ENCODE measurements at regions not wholly inside any gene's neighbourhood (a gene's known extent, or its start where the extent isn't known, plus 50 kb on each side); places are given as distances from the start of the nearest gene placed in this dataset.
"Not testable (repeated sequence)": the region's sequence is repeated elsewhere in the genome, so short reads cannot be mapped to it uniquely, and the experiment has no call there.

DNA sequence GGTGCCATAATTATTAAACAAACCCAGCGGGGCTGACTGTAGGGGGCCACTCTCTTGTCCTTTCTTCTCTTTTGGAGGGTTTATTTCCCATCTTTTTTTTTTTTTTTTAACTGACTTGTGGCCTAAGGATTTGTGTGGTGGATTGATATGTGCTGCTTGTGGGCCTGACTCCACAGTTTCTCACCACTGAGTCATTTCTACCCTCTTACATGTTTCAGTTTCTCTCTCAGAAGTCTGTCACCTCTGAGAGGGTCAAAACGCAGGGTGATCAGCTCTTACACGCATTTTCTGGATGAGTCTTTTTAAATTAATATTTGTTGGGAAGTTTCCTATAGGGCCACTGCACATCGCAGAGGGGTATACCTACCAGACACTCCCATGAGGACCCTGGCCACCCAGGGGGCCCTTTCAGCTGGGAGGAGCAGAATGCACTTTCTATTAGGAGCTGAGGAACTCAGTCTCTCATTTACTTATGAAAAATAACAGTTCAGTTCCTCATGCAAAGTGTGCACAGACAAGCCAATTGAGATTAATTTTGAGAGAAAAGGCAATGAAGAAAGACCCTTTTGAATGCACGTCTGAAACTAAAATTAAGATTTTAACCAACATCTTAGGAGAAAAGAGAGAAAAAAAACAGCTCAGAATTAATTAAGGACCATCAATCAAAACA lies 407.9 kb downstream of the TECRL start:
- DNase-seq = no peak

DNA sequence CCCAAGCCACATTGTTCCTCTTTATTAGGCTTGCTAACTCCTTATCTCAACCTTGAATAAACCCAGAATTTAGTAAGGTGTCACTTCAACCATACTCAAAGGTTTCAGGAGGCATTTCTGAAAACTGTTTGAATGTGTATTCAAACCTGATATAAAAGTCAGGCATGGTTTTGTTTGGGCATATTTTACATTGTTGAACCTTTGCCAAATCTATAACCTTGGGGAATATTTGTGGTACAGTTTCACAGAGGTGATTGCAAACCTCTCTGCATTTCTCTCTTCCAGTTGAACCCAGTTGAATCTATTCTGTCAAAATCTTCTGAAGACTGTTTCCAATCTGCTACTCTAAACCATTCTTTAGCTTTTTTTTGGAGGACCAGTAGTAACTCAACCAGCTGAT lies 409.0 kb downstream of the TECRL start:
- DNase-seq = no peak

DNA sequence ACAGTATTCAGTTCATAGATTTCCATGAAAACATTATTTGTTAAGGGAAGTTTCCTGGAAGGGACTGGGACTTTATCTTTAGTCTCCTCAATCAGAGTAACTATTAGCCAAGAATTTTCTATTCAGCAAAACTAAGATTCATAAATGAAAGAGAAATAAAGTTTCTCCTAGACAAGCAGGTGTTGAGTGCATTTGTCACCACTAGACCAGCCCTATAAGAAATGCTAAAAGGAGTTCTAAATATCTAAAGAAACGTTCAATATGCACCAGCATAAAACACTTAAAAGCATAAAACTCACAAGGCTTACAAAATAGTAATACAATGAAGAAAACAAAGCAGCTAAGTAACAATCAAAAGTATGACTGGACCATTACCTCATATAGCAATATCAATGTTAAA lies 423.0 kb downstream of the TECRL start:
- no peak for DNase-seq

DNA sequence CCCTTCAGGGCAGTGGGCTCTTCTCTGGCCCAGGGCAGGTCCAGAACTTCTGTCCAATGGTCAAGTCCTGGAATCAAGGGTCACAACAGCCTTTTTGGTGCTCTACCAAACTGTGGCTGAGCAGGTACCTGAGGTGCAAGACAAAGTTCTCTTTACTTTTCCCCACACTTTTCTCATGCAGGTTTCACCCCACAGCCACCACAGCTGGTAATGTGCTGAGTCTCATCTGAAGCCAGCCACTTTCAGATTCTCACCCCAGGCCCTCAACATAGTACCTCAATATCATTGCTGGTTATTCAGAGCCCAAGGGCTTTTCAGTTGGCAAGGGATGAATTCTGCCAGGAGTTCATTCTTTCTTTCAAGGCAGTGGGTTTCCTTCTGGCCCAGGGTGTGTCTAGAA lies 426.0 kb downstream of the TECRL start:
- no peak for DNase-seq

DNA sequence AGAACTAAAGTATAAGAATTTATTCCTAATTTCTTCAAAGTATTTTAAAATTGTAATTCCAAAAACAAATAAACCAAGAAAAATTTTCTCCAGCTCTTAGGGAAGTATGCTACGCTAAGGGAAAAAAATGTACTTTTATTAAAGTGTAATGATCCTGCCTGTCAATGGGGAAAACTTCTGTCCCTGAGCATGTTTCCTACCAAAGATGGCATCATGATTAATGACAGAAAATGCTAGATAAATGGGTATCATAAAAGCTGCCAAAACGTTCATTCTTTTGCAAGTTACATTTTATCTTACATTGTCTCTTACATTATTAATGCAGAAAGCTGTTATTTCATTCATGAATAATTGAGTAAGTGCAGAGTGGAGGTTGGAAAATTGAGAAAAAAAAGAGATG lies 443.4 kb downstream of the TECRL start:
- DNase-seq = no peak

DNA sequence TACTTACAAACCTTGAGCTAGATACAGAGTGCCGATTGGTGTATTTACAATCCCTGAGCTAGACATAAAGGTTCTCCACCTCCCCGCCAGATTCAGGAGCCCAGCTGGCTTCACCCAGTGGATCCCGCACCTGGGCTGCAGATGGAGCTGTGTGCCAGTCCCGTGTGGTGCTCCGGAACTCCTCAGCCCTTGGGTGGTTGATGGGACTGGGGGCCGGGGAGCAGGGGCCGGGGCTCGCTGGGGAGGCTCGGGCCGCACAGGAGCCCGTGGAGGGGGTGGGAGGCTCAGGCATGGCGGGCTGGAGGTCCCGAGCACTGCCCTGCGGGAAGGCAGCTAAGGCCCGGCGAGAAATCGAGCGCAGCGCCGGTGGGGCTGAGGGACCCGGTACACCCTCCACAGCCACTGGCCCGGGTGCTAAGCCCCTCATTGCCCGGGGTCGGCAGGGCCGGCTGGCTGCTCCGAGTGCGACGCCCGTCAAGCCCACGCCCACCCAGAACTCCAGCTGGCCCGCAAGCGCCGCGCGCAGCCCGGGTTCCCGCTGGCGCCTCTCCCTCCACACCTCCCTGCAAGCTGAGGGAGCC lies 466.5 kb downstream of the TECRL start:
- DNase-seq = not testable (repeated sequence)

DNA sequence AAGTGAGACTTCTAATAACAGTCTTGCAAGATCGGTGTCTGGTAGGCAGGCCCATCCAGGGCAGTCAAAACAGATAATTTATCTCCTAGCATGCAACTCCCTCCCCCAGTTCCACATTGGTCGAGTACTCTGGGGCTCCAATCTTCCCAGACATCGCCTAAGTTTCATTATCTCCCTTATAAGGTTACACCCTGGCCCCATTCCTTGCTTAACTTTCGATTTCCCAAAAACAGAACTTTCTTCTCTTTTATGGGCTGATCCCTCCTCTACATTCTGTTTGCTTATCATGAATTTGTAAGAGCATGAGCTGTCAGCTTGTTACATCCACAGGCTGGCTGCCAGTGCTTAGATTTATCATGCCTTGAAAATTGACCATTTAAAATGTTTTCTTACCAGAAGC lies 471.3 kb downstream of the TECRL start:
- no peak for DNase-seq

DNA sequence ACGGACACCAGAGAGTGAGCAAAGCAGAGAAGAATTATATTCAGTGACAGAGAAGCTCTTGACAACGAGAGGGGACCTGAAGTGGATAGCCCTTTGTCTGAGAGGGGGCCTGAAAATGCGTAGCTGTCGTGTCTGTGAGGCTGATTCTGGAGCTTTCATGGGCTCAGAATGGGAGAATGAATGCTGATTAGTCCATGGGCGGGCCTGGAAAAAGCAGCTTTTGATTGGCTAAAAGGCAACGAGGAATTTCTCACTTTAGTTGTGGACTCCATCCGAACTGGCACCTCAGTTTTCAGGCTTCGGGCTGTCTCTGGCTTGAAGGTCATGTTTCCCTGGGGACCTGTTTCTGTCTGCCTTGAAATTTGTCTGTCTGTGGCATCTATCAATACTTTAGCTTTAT lies 487.1 kb downstream of the TECRL start:
- DNase-seq = no peak

DNA sequence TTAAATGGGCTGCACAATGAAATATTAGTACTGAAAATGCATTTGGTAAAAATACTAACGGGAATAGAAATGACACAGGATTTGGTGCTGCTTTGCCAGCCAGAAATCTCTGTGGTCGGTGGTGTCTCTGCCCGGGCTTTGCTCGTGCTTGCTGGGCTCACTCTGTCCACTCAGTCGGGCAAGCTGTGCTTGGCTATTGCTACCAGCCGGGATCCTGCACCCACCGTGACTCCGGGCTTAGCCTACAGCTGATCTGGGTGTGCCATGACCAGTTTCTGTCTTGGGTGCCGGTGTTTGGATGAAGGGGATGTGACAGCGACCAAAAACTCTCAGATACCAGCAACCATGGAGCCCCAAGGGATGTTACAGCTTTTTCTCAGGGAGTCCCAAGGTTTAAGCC lies 487.7 kb downstream of the TECRL start:
- DNase-seq = no peak

DNA sequence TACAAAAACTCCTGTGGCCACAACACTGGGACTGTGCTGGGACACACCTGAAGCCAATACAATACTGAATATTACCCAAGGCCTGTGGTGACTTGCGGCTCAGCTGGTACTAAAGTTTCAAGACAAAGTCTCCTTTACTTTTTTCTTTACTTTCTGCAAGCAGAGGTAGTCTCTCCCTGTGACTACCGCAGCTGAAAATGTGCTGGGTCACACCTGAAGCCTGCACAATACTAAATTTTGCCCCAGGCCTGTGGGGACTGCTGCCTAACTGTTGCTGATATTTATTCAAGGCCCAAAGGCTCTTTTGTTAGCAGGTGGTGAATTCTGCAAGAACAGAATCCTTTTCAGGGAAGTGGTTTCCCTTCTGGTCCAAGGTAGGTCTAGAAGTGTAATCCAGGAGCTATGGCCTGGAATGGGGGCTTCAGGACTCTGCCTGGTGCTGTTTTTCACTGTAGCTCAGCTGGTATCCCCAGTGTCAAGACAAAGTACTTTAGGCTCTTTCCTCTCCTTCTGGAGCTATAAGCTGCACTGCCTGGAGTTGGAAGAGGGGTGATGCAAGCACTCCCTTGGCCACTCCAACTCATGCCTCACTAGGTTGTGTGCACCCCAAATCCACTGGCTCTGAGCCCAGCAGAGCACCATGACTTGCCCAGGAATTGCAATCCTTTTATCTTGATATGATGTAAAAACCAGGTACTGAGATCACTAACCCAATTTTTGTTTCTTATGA lies 489.4 kb downstream of the TECRL start:
- DNase-seq = no peak

DNA sequence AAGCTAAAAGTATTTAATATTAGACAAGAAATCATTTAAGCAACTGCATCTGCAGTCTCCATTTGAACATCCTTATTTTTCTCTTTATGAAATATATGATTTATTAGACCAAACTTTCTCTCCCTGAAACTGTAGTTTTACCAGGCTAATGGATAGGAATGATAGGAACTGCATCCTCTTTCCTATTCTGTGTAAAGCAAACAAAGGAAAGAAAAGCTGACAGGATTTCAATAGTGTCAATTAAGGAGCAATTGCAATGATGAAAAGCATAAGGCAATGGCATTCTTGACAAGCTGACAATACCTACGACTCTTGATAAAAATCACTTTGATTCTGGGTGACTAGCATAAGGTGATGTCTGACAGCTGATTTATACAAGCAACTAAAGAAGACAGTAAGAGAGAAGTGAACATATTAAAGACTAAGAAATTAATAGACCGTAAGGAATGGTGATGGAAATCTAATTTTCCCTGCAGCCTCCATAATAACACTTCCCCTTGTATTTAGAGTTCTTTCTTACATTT lies 502.5 kb downstream of the TECRL start:
- no peak for DNase-seq

DNA sequence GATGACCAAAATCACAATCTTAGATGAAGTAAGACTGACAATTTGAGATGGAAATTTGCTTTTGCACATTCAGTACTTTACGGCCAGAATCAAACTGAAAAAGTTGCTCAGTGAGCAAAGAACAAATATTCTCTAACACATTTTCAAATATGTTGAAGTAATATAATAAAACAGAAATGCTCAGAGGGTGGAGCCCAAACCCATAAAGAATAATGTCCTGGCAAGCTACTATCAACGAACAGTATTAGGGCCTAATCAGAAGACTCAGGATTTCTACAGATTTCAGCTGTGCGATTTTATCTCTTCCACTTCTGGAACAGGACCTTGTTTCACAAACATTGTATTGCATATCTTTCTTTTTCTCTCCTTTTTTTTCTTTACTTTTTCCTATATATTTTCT lies 505.0 kb downstream of the TECRL start:
- DNase-seq = no peak

DNA sequence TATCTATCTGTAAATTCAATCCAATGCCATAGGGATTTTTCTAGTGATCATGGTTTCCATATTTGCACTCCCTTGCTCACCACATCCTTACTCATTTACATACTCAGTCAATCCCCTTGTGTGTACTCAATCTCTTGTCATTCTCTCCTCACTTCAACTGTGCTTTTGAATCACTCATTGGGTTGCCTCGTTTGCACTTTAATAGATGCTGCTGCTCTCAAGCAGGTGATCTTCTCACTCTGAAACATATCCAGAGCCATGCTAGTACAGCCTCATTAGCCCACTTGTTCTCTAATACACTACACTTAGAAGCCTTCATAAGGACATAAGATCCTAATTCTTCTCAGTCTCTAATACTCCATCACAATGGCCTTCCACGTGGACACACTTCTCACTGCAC lies 507.9 kb downstream of the TECRL start:
- no peak for DNase-seq

DNA sequence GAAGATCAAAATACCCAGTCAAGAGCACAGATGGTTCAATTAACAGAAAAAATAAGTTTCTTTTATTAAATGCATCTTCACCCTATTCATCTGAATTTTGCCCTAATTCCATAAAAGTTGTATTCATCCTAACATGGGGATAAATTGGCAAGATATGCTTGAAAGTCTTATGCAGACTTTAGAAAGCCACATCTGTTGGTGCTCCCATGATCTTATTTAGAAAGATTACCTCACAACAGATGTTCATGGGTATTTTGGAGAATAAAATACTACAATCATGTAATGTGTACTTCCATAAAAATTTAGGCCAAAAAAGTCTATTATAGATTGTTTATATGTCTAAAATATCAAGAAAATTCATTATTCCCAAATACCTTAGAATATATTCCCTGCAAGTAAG lies 510.3 kb downstream of the TECRL start:
- DNase-seq = no peak

DNA sequence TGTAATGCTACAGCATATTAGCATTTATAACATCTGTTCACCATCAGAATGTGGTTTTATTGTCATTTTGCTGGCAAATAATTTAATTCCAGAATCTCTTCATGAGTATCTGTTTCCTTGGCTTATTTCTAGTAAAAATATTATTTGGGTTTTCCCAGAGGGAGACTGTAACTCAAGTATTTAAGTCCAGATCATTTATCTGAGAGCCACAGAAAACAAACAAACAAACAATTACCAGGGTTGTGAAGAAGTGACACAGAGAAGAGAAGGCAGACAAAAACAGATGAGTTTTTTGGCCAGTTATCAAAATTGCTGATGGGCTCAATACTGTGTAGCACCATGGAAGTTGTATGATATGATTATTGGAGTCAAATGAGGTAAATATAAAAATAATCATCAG lies 515.1 kb downstream of the TECRL start:
- DNase-seq = no peak

DNA sequence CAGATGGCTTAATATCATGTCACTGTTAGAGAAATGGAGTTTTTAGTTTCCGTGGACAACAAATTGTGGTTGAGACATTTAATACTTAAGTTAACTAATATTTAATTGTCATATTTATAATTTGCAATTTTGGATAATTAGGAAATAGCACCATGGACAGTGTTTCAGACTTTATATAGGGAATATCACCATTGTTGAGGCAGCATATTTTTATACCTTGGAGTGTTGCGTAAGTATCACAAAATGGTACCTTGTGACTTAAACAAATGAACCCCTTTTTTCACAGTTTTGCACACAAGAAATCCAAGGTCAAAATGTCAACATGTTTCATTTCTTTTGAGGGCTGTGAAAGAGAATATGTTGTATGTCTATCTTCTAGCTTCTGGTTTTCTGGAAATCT lies 539.9 kb downstream of the TECRL start:
- DNase-seq = no peak

DNA sequence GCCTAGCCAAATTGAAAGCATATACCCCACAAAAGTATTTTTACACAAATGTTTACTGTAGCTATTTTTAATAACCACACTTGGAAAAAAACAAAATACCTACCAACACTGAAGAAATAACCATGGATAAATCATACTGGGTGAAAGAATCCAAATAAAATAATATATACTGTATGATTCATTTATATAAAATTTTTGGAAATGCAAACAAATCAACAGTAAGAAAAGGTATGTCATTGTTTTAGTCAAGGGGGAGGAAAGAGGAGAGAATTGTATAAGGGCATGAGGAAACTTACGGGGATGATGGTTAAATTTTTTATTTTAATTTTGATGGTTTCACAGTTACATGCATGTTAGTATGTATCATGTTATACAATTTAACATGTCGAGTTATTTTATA lies 557.8 kb downstream of the TECRL start:
- no peak for DNase-seq

DNA sequence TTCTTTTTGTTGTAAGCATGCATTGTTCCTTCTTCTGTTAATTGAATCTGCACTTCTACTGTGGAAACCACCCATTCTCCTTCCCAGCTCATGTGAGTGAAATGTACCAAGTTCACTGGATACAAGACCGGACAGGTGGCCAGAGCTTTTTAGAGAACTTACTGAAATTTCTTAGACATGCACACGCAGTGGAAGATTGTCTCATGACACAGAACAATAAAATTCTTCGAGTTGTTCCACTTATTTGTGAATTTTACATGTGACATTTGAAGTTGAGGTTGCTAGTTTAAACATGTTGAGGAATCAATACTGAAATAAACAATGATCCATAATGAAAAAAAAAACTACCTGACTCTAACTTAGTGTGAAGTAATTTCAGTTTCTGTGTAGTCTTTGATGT lies 568.0 kb downstream of the TECRL start:
- no peak for DNase-seq

DNA sequence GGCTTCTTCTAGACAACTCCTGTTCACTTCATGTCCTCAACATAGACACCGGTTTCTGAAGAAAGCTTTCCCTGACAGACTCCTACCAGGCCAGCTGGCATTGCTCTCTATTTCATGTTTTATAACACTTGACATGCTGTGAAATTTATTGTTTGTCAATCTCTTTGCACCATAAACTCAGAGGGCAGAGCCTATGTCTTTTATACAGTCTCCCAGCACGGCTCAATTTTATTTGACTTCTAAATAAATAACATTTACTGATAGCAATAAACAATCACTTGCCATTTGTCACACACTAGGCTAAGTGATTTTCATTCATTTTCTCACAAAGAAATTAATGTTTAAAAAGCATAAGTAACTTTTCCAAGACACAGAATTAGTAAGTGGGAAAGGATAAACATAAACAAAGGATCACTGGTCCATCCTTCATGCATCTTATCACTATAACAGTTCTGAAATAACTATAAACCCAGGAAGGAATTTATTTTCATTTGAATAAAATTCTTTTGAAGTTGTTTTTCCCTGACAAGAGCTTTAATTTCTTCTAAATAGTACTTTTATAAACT lies 577.6 kb downstream of the TECRL start:
- no peak for DNase-seq

DNA sequence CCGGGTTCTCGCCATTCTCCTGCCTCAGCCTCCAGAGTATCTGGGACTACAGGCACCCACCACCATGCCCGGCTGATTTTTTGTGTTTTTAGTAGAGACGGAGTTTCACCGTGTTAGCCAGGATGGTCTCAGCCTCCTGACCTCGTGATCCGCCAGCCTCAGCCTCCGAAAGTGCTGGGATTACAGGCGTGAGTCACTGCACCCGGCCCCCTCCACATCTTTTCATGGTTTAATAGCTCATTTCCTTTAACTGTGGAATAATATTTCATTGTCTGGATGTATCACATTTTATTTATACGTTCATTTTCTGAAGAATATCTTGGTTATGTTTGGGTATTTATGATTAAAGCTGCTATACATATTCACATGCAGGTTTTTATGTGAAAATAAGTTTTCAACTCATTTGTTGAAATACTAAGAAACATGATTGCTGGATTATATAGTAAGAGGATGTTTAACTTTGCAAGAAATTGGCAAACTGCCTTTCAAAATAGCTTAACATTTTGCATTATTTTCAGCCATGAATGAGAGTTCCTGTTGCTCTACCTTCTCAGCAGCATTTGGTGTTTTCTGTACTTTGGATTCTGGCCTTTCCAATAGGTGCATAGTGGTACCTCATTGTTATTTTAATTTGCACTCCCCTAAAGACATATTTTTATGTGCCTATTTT lies 591.9 kb downstream of the TECRL start:
- no peak for DNase-seq

DNA sequence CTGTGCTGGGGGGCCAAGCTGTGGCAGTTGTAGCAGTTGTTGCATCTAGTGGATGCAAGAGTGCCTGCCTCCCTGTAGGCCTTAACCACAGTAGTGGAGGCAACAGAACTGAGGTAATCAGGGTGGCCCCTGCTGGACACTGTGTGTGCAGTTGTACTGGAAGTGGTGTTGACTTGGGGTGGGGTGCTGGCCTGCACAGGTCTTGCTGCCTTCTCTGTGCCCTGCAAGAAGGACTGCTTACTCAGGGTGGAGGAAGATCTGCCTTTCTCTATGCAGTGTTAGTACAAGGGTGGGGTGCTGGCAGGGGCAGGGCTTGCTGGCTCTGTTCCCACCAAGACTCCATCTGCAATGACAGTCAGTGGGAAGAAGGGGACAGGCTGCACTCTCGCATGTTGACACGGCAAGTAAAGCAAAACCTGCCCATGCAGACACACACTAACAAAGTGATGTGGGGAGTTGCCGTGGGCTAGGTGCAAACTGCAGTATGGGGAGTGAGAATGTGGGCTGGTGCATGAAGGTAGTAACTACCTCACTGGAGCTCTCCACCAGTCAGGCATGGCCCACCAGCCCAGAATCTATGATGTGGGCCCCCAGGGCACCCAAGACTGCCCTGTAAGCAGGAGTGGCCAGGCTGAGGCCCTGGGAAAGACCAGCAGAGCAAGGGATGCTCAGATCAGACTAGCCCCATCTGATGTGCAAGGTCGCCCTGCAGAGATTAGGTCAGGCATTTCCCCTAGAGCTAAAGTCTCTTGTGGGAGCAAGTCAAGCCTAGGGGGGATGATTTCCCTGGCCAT lies 594.9 kb downstream of the TECRL start:
- DNase-seq = no peak

DNA sequence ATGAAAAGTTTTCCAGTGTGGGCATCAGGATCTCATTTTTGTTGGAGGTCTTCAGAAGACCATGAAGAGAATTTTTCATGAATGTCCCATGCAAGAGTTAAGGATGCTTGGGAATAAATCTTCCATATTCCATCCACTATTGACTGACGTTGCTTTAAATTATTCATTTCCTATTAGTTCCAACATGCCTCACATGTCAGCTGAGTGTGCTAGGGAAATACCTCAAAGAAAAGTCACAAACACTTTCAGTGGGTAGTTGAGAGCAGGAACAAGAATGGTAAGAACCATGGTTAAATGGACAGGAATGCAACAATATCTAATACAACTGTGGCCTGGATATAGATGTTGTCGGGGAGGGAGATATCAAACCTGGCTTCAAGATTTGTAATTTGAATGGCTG lies 610.1 kb downstream of the TECRL start:
- DNase-seq = no peak

DNA sequence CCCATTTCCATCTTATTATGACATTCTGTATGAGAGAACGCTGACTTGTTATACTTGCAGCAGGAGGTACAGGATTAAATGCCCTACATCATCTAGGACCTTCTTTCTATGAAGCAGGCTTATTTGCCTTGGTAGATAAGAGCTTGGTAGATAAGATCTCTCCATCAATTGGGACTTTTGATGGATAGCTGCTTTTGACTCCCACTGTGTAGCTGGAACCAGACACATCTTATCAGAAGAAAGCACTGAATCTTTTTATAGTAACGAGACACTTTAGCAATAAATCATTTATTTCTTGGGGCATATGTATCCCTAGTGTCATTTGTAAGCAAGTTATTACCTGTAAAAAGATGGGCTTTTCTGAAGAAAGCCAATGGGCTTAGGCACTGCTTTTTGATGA lies 613.9 kb downstream of the TECRL start:
- DNase-seq = no peak
